Loucy (cell line): ENCODE measurements at regions not wholly inside any gene's neighbourhood (a gene's known extent, or its start where the extent isn't known, plus 50 kb on each side); places are given as distances from the start of the nearest gene placed in this dataset.

ENCODE experiments used
- H2AFZ ChIP-seq: fragments of 200-600 bp; sonication (generic); 2 replicates; pipeline ENCODE4 v1.6.0; 2016; ENCODE audit warnings: antibody characterized with exemption, mild to moderate bottlenecking, low read length, moderate library complexity
- H3F3A ChIP-seq: fragments of 200-600 bp; 2 replicates; pipeline ENCODE4 v1.6.0; 2016; ENCODE audit warnings: antibody characterized with exemption, low read depth, mild to moderate bottlenecking
- H3K27me3 ChIP-seq: fragments of 200-600 bp; sonication (generic); 2 replicates; pipeline ENCODE4 v1.6.1; 2014; ENCODE audit warnings: low read length, mild to moderate bottlenecking; ENCODE audit not compliant: insufficient read depth, poor library complexity, severe bottlenecking
- H3K36me3 ChIP-seq: fragments of 200-600 bp; sonication (generic); 2 replicates; pipeline ENCODE4 v1.6.1; 2016; ENCODE audit warnings: low read length; ENCODE audit not compliant: insufficient read depth
- H3K4me1 ChIP-seq: fragments of 200-600 bp; sonication (generic); 2 replicates; pipeline ENCODE4 v1.5.1; 2014; ENCODE audit warnings: low read length, mild to moderate bottlenecking; ENCODE audit not compliant: insufficient read depth, poor library complexity, severe bottlenecking
- H3K4me2 ChIP-seq: fragments of 200-600 bp; sonication (generic); 2 replicates; pipeline ENCODE4 v1.6.0; 2014; ENCODE audit warnings: antibody characterized with exemption, low read length, low read depth, mild to moderate bottlenecking; ENCODE audit not compliant: poor library complexity, severe bottlenecking
- H3K4me3 ChIP-seq: fragments of 200-600 bp; sonication (generic); 2 replicates; pipeline ENCODE4 v1.5.1; 2014; ENCODE audit warnings: low read length, mild to moderate bottlenecking, mixed read lengths; ENCODE audit not compliant: poor library complexity, severe bottlenecking
- H3K79me2 ChIP-seq: fragments of 200-600 bp; sonication (generic); 2 replicates; pipeline ENCODE4 v1.6.1; 2014; ENCODE audit warnings: low read length; ENCODE audit not compliant: insufficient read depth
- H3K9ac ChIP-seq: fragments of 200-600 bp; sonication (generic); 2 replicates; pipeline ENCODE4 v1.6.0; 2014; ENCODE audit warnings: mild to moderate bottlenecking, low read depth, low read length, moderate library complexity; ENCODE audit not compliant: poor library complexity, severe bottlenecking
- H3K9me2 ChIP-seq: fragments of 200-600 bp; sonication (generic); replicated peaks from 2 replicates; pipeline ENCODE4 v1.6.1; 2016; ENCODE audit warnings: low read depth, low read length, mixed read lengths
- H3K9me3 ChIP-seq: fragments of 200-600 bp; sonication (generic); 2 replicates; pipeline ENCODE4 v1.6.1; 2014; ENCODE audit warnings: mild to moderate bottlenecking, antibody characterized with exemption, low read length, low read depth; ENCODE audit not compliant: insufficient read depth
- H4K20me1 ChIP-seq: fragments of 200-600 bp; sonication (generic); 2 replicates; pipeline ENCODE4 v1.6.0; 2014; ENCODE audit warnings: antibody characterized with exemption, low read length, mild to moderate bottlenecking; ENCODE audit not compliant: insufficient read depth, poor library complexity, severe bottlenecking
- CTCF ChIP-seq: fragments of 200-600 bp; sonication (generic); conservative IDR thresholded peaks from 2 replicates; pipeline ENCODE4 v1.5.1; 2014; ENCODE audit warnings: mild to moderate bottlenecking, antibody characterized with exemption, low read length
- EZH2phosphoT487 ChIP-seq: fragments of 200-600 bp; IDR thresholded peaks from 2 replicates; pipeline ENCODE4 v1.6.1; 2018; ENCODE audit warnings: antibody characterized with exemption, mild to moderate bottlenecking, moderate library complexity, borderline replicate concordance

GRCh38 chr13:40170091-40170490, 496.4 kb downstream of the FOXO1 start:
- H3K36me3 ChIP-seq: no peaks in the 10 kb centered on the region
- peaks cover 2% of the 10 kb centered on the region for H3K4me1 ChIP-seq
- H3K4me3 ChIP-seq: no peak overlapping the region
- H3K9ac ChIP-seq: no peak overlapping the region
- H3K4me2 ChIP-seq: no peak overlapping the region
- H3K27me3 ChIP-seq: no peaks in the 10 kb centered on the region
- H2AFZ ChIP-seq: no peak overlapping the region
- TF ChIP-seq CTCF (no peak), EZH2phosphoT487 (no peak)
- no peaks in the 10 kb centered on the region for H3K9me3 ChIP-seq
- H4K20me1 ChIP-seq: no peaks in the 10 kb centered on the region
- H3F3A ChIP-seq: no peaks in the 10 kb centered on the region
- H3K79me2 ChIP-seq: no peaks in the 10 kb centered on the region
- H3K9me2 ChIP-seq: no peaks in the 10 kb centered on the region

- Histone ChIP-seq H3K36me3 (no peaks in the 10 kb centered on the region), H3K27me3 (no peaks in the 10 kb centered on the region), H2AFZ (no peak overlapping the region), H3F3A (no peaks in the 10 kb centered on the region), H3K9me2 (no peaks in the 10 kb centered on the region), H3K9ac (no peak overlapping the region), H3K4me2 (no peak overlapping the region), H3K9me3 (no peaks in the 10 kb centered on the region), H3K4me1 (no peaks in the 10 kb centered on the region), H3K4me3 (no peak overlapping the region), H3K79me2 (no peaks in the 10 kb centered on the region), H4K20me1 (no peaks in the 10 kb centered on the region)
- TF ChIP-seq CTCF: no peak
- TF ChIP-seq EZH2phosphoT487: no peak
Observed at GRCh38 chr13:40170982-40171381, 495.5 kb downstream of the FOXO1 start.

- Histone ChIP-seq H3K4me1 (no peaks in the 10 kb centered on the region), H3K27me3 (no peaks in the 10 kb centered on the region), H3K9me3 (no peaks in the 10 kb centered on the region), H3K9ac (no peak overlapping the region), H2AFZ (no peak overlapping the region), H3F3A (no peaks in the 10 kb centered on the region), H3K79me2 (no peaks in the 10 kb centered on the region), H3K4me2 (no peak overlapping the region), H4K20me1 (no peaks in the 10 kb centered on the region), H3K4me3 (no peak overlapping the region), H3K36me3 (no peaks in the 10 kb centered on the region), H3K9me2 (no peaks in the 10 kb centered on the region)
- TF ChIP-seq CTCF (no peak), EZH2phosphoT487 (no peak)
Observed at GRCh38 chr13:40171566-40171965, 494.9 kb downstream of the FOXO1 start.
